Gastroesophageal sphincter (tissue), 4 donors: ENCODE measurements at regions not wholly inside any gene's neighbourhood (a gene's known extent, or its start where the extent isn't known, plus 50 kb on each side); places are given as distances from the start of the nearest gene placed in this dataset.

ENCODE experiments used
- ATAC-seq: fragments of 150-250 bp; one replicate; pipeline ENCODE4 v1.9.1; 2016; ENCODE audit warnings: mild to moderate bottlenecking, moderate library complexity
- H3K27ac ChIP-seq, 4 donors: fragments of 200-600 bp; sonication (generic) in 3 of 4; 1 replicate in 3 of 4; 2 replicates in 1 of 4; pipeline ENCODE4 v1.5.1; 2016 to 2019
- H3K27me3 ChIP-seq: fragments of 200-600 bp; sonication (generic); one replicate; pipeline ENCODE4 v1.5.1; 2019
- H3K36me3 ChIP-seq, 2 donors: fragments of 200-600 bp; sonication (generic); one replicate each; pipeline ENCODE4 v1.5.1; 2019; ENCODE audit warnings: control low read depth in 1 of 2
- H3K4me1 ChIP-seq, 3 donors: fragments of 200-600 bp; sonication (generic); 1 replicate in 2 of 3; 2 replicates in 1 of 3; pipeline ENCODE4 v1.5.1; 2016 to 2019; ENCODE audit warnings: control low read depth in 2 of 3
- H3K4me3 ChIP-seq, 2 donors: fragments of 200-600 bp; sonication (generic); one replicate each; pipeline ENCODE4 v1.5.1; 2019; ENCODE audit warnings: mild to moderate bottlenecking in 1 of 2, moderate library complexity in 1 of 2
- H3K9me3 ChIP-seq, 3 donors: fragments of 200-600 bp; sonication (generic); one replicate each; pipeline ENCODE4 v1.5.1; 2017 to 2019; ENCODE audit warnings: control low read depth in 2 of 3
- CTCF ChIP-seq, 4 experiments: fragments of 200-600 bp in 2 of 4; fragments of 450-650 bp in 2 of 4; sonication (generic) in 1 of 4; IDR thresholded peaks; one replicate each; pipeline ENCODE4 v1.5.1; 2017 to 2019; ENCODE audit warnings: antibody characterized with exemption in 4 of 4, mild to moderate bottlenecking in 2 of 4, moderate library complexity in 2 of 4
- EP300 ChIP-seq: sonication (generic); formaldehyde crosslinking; IDR thresholded peaks from one replicate; pipeline ENCODE4 v1.6.1; 2017; ENCODE audit warnings: antibody characterized with exemption, mild to moderate bottlenecking
- POLR2A ChIP-seq, 2 donors: fragments of 450-650 bp; IDR thresholded peaks; one replicate each; pipeline ENCODE4 v1.6.1; 2017; ENCODE audit warnings: antibody characterized with exemption in 2 of 2, mild to moderate bottlenecking in 2 of 2, moderate library complexity in 1 of 2
- POLR2AphosphoS5 ChIP-seq: sonication (generic); formaldehyde crosslinking; IDR thresholded peaks from one replicate; pipeline ENCODE4 v1.6.1; 2017; ENCODE audit warnings: antibody characterized with exemption
- WGBS, 2 donors: methylation state at CpG; one replicate each; pipeline ENCODE4 v1.1.5; 2018; ENCODE audit warnings: low coverage in 1 of 2; 5-methylcytosine and 5-hydroxymethylcytosine counted together

- Histone ChIP-seq H3K4me1 (peaks cover 0 to 10% (median 3%) of the 10 kb centered on the region in 3 donors), H3K27me3 (no peaks in the 10 kb centered on the region), H3K4me3 (no peak overlapping the region), H3K27ac (no peak overlapping the region), H3K36me3 (no peaks in the 10 kb centered on the region), H3K9me3 (no peaks in the 10 kb centered on the region)
- WGBS, 2 donors, result 89 to 90% methylated on average over 1 of the region's 1 CpG
- ATAC-seq, result no peak
- TF ChIP-seq POLR2AphosphoS5 (no peak), EP300 (no peak), CTCF (IDR thresholded peaks at IDR 0.05) (no peak), POLR2A (IDR thresholded peaks at IDR 0.05) (no peak)
Measured at GRCh38 chr6:54008589-54008988, 102.7 kb upstream of the MLIP start.

GRCh38 chr6:54009052-54009654 lies 102.1 kb upstream of the MLIP start:
- H3K9me3 ChIP-seq, result no peaks in the 10 kb centered on the region
- peaks cover 0 to 10% (median 3%) of the 10 kb centered on the region in 3 donors for H3K4me1 ChIP-seq
- H3K4me3 ChIP-seq, result no peak overlapping the region
- no peak for TF ChIP-seq EP300
- no peak for TF ChIP-seq CTCF (IDR thresholded peaks at IDR 0.05)
- no peak for TF ChIP-seq POLR2A (IDR thresholded peaks at IDR 0.05)
- TF ChIP-seq POLR2AphosphoS5, result no peak
- no peak overlapping the region for H3K27ac ChIP-seq
- no peak for ATAC-seq
- 52 to 70% methylated on average over 5 of the region's 5 CpGs for WGBS, 2 donors
- H3K27me3 ChIP-seq, result no peaks in the 10 kb centered on the region
- no peaks in the 10 kb centered on the region for H3K36me3 ChIP-seq

- H3K27me3 ChIP-seq, result no peaks in the 10 kb centered on the region
- TF ChIP-seq EP300 (no peak), CTCF (IDR thresholded peaks at IDR 0.05) (no peak), POLR2A (IDR thresholded peaks at IDR 0.05) (no peak)
- no peak overlapping the region for H3K4me3 ChIP-seq
- H3K9me3 ChIP-seq, result no peaks in the 10 kb centered on the region
- ATAC-seq, result peak; percentile 36
- H3K4me1 ChIP-seq, result peaks cover 0 to 10% (median 3%) of the 10 kb centered on the region in 3 donors
- peak overlapping the region in 1 of 4 donors; percentile 14 for H3K27ac ChIP-seq
- 51 to 68% methylated on average over 6 to 7 of the region's 7 CpGs for WGBS, 2 donors
- H3K36me3 ChIP-seq, result no peaks in the 10 kb centered on the region
Measured at GRCh38 chr6:54010340-54011276, 100.6 kb upstream of the MLIP start.

GRCh38 chr6:54011277-54011648 lies 100.0 kb upstream of the MLIP start:
- Histone ChIP-seq H3K36me3 (no peaks in the 10 kb centered on the region), H3K27ac (no peak overlapping the region), H3K27me3 (no peaks in the 10 kb centered on the region), H3K9me3 (no peaks in the 10 kb centered on the region), H3K4me3 (no peak overlapping the region), H3K4me1 (peaks cover 0 to 10% (median 3%) of the 10 kb centered on the region in 3 donors)
- no peak for TF ChIP-seq EP300
- no peak for TF ChIP-seq POLR2AphosphoS5
- TF ChIP-seq POLR2A (IDR thresholded peaks at IDR 0.05), result no peak
- TF ChIP-seq CTCF (IDR thresholded peaks at IDR 0.05), result no peak
- 46 to 61% methylated on average over 3 to 5 of the region's 5 CpGs for WGBS, 2 donors
- ATAC-seq, result no peak

- no peaks in the 10 kb centered on the region for H3K36me3 ChIP-seq
- no peak for ATAC-seq
- no peak for TF ChIP-seq POLR2AphosphoS5
Measured at GRCh38 chr6:54013966-54014365, 97.3 kb upstream of the MLIP start.

More at GRCh38 chr6:54013966-54014365, 97.3 kb upstream of the MLIP start:
- H3K27me3 ChIP-seq, result no peaks in the 10 kb centered on the region
- no peak overlapping the region for H3K27ac ChIP-seq
- peaks cover 0 to 10% (median 3%) of the 10 kb centered on the region in 3 donors for H3K4me1 ChIP-seq
- H3K4me3 ChIP-seq, result no peak overlapping the region
- H3K9me3 ChIP-seq, result no peaks in the 10 kb centered on the region
